K562 (cell line): ENCODE measurements at regions not wholly inside any gene's neighbourhood (a gene's known extent, or its start where the extent isn't known, plus 50 kb on each side); places are given as distances from the start of the nearest gene placed in this dataset.

ENCODE experiments used
- ATAC-seq: fragments of 200-7000 bp; cut with Tn5 transposase; 3 replicates; pipeline ENCODE4 v1.9.1; 2020; ENCODE audit warnings: moderate library complexity
- BruUV-seq: library from RNA; stranded (reverse); fragments of 400-500 nt; replicated peaks from 2 replicates; lab custom pipeline; 2021; lab: Mats Ljungman, UMichigan
- CTCF ChIA-PET: fragments of 300-600 bp; formaldehyde crosslinking; extraction: SDS; loops from one replicate; lab custom pipeline; 2021; ENCODE audit warnings: low intra/inter-chr PET ratio; lab: Yijun Ruan, JAX
- POLR2A ChIA-PET: fragments of 300-600, 350-650 bp; sonication (Branson Sonifier 250); formaldehyde crosslinking; extraction: SDS; loops from one replicate; lab custom pipeline; 2021; ENCODE audit warnings: antibody characterized with exemption, inconsistent platforms; lab: Yijun Ruan, JAX
- DNase-seq, 4 experiments: peaks; one replicate each; pipeline versions ENCODE4 v3.0.0 to v3.0.0-alpha.2; 2011 to 2018; ENCODE audit warnings: low spot score in 3 of 4, mixed read lengths in 3 of 4; ENCODE audit errors: extremely low read depth in 1 of 4
- FAIRE-seq: peaks from 2 replicates; lab custom pipeline; 2011; peaks lifted over from hg19 to GRCh38; lab: Jason Lieb, UNC
- H2AFZ ChIP-seq: 2 replicates; pipeline ENCODE4 v1.6.0; 2011; ENCODE audit warnings: low read depth, low read length, control low read depth, inconsistent platforms
- H3K27ac ChIP-seq: fragments of 200-600 bp; 3 replicates; pipeline ENCODE4 v1.8.0; 2011; ENCODE audit warnings: low read depth, mild to moderate bottlenecking, control low read depth, inconsistent platforms, low read length, moderate library complexity, mixed read lengths; ENCODE audit errors: extremely low read depth
- H3K27me3 ChIP-seq, 2 experiments: fragments of 300-600 bp in 1 of 2; 2 replicates in 1 of 2; 3 replicates in 1 of 2; pipeline versions ENCODE4 v1.6.0 to v1.8.0; 2011; ENCODE audit warnings: inconsistent platforms in 2 of 2, low read length in 2 of 2, mild to moderate bottlenecking in 1 of 2, mixed read lengths in 1 of 2, moderate library complexity in 1 of 2; ENCODE audit not compliant: control insufficient read depth in 2 of 2, insufficient read depth in 2 of 2
- H3K36me3 ChIP-seq: fragments of 300-600 bp; 3 replicates; pipeline ENCODE4 v1.8.0; 2011; ENCODE audit warnings: mild to moderate bottlenecking, low read length, inconsistent platforms; ENCODE audit not compliant: control insufficient read depth, insufficient read depth
- H3K4me1 ChIP-seq, 2 experiments: fragments of 200-600 bp in 1 of 2; replicated peaks in 1 of 2; 2 replicates in 1 of 2; 3 replicates in 1 of 2; pipeline versions ENCODE4 v1.5.1 to v1.8.0; 2011; ENCODE audit warnings: inconsistent platforms in 2 of 2, low read length in 2 of 2, mild to moderate bottlenecking in 1 of 2, mixed read lengths in 1 of 2, moderate library complexity in 1 of 2; ENCODE audit not compliant: control insufficient read depth in 2 of 2, insufficient read depth in 2 of 2
- H3K4me2 ChIP-seq: 2 replicates; pipeline ENCODE4 v1.6.1; 2011; ENCODE audit warnings: low read length, control low read depth, inconsistent platforms, mixed read lengths; ENCODE audit not compliant: insufficient read depth
- H3K4me3 ChIP-seq: fragments of 200-600 bp; sonication (generic), shearing (Covaris generic); 2 replicates; pipeline ENCODE4 v1.5.1; 2016; ENCODE audit warnings: control low read depth, inconsistent platforms
- H3K79me2 ChIP-seq: fragments of 200-600 bp; 3 replicates; pipeline ENCODE4 v1.8.0; 2011; ENCODE audit warnings: low read length, inconsistent platforms; ENCODE audit not compliant: control insufficient read depth, insufficient read depth
- H3K9ac ChIP-seq, 2 experiments: 2 replicates each; pipeline versions ENCODE4 v1.6.0 to v1.6.1; 2011; ENCODE audit warnings: low read depth in 2 of 2, low read length in 2 of 2, control low read depth in 1 of 2, inconsistent platforms in 1 of 2, mild to moderate bottlenecking in 1 of 2, mixed read lengths in 1 of 2; ENCODE audit not compliant: insufficient read depth in 1 of 2
- H3K9me1 ChIP-seq: one replicate; pipeline ENCODE4 v1.6.0; 2011; ENCODE audit warnings: inconsistent platforms, mild to moderate bottlenecking, low read length, moderate library complexity; ENCODE audit not compliant: control insufficient read depth, insufficient read depth
- H3K9me3 ChIP-seq: replicated peaks from 2 replicates; pipeline ENCODE4 v1.5.1; 2011; ENCODE audit warnings: low read depth, low read length, inconsistent platforms; ENCODE audit not compliant: control insufficient read depth, insufficient read depth
- H4K20me1 ChIP-seq: replicated peaks from 2 replicates; pipeline ENCODE4 v1.6.1; 2011; ENCODE audit warnings: low read length, inconsistent platforms, mixed read lengths; ENCODE audit not compliant: control insufficient read depth, insufficient read depth
- ASH1L ChIP-seq: fragments of 450-650 bp; IDR thresholded peaks from 2 replicates; pipeline ENCODE4 v1.6.1; 2018; ENCODE audit warnings: borderline replicate concordance, mild to moderate bottlenecking, low read depth; ENCODE audit not compliant: partially characterized antibody
- LEF1 ChIP-seq: fragments of 450-650 bp; IDR thresholded peaks from 2 replicates; pipeline ENCODE4 v1.6.1; 2016; ENCODE audit warnings: mild to moderate bottlenecking
- NONO ChIP-seq, 2 experiments: fragments of 200-400 bp in 1 of 2; fragments of 450-650 bp in 1 of 2; formaldehyde crosslinking in 1 of 2; IDR thresholded peaks; 2 replicates each; pipeline ENCODE4 v1.6.1; 2017; ENCODE audit warnings: low read depth in 2 of 2, mild to moderate bottlenecking in 2 of 2, moderate library complexity in 2 of 2, low read length in 1 of 2
- SMAD4 ChIP-seq: fragments of 250-450 bp; sonication (Bioruptor Pico); conservative IDR thresholded peaks from 2 replicates; pipeline ENCODE4 v1.8.0; 2021; ENCODE audit warnings: inconsistent platforms, mild to moderate bottlenecking, moderate library complexity
- ZC3H11A ChIP-seq: IDR thresholded peaks from 2 replicates; pipeline ENCODE4 v1.6.1; 2012; ENCODE audit warnings: low read depth, low read length, improper control_type of control experiment
- ZNF395 ChIP-seq: fragments of 200-800 bp; sonication (Bioruptor generic); IDR thresholded peaks from 2 replicates; pipeline ENCODE4 v1.6.1; 2017; ENCODE audit warnings: missing genetic modification characterization, missing compliant biosample characterization
- ZNF431 ChIP-seq: sonication (generic); formaldehyde crosslinking; IDR thresholded peaks from 2 replicates; pipeline ENCODE4 v1.8.0; 2022; ENCODE audit warnings: mild to moderate bottlenecking, missing genetic modification reagents
- ZNF766 ChIP-seq: fragments of 200-800 bp; sonication (Bioruptor generic); conservative IDR thresholded peaks from 2 replicates; pipeline ENCODE4 v1.6.1; 2016; ENCODE audit warnings: missing genetic modification characterization, missing compliant biosample characterization
- ZZZ3 ChIP-seq: fragments of 450-650 bp; IDR thresholded peaks from 2 replicates; pipeline ENCODE4 v1.6.1; 2016; ENCODE audit warnings: antibody characterized with exemption, mild to moderate bottlenecking, moderate library complexity
- WGBS: fragments of 100-300 bp; shearing (Covaris generic); methylation state at CpG from one replicate; pipeline ENCODE4 v1.1.6; 2016; ENCODE audit warnings: low coverage, mixed read lengths; ENCODE audit not compliant: insufficient coverage; ENCODE audit errors: missing lambda C conversion rate; 5-methylcytosine and 5-hydroxymethylcytosine counted together
- in situ Hi-C: fragments of 300-500 bp; cut with MboI; formaldehyde crosslinking; loops from 4 replicates; pipeline ENCODE4 v1.15.0; 2018; ENCODE audit warnings: inconsistent platforms, mixed read lengths
- intact Hi-C: fragments of 100-400 bp; cut with micrococcal nuclease; formaldehyde crosslinking; loops from 2 replicates; pipeline ENCODE4 v1.14.2; 2022

GRCh38 chr6:147728903-147729302 lies 220.4 kb downstream of the SAMD5 start:
- Histone ChIP-seq H2AFZ (no peak overlapping the region), H3K4me2 (no peak overlapping the region), H3K4me1 (peaks cover 0 to 3% of the 10 kb centered on the region in 2 experiments; a peak in 1 of 5 replicates), H3K27me3 (no peaks in the 10 kb centered on the region), H3K27ac (no peak overlapping the region), H3K36me3 (0 out of 3 replicates have a peak, but pooled peaks cover 3% of the 10 kb centered on the region), H4K20me1 (no peaks in the 10 kb centered on the region; the same call in 1 of the 2 replicates), H3K9me1 (no peaks in the 10 kb centered on the region), H3K4me3 (no peak overlapping the region), H3K79me2 (peaks cover 4% of the 10 kb centered on the region; the same call in 2 of the 3 replicates), H3K9ac (no peak overlapping the region), H3K9me3 (no peaks in the 10 kb centered on the region)
- ATAC-seq = no peak
- FAIRE-seq = no peak
- no TSS peak for BruUV-seq
- TF ChIP-seq ZNF431 (CRISPR knock-in tag) (no peak), ZZZ3 (no peak), NONO (IDR thresholded peaks at IDR 0.05; ENCODE audit: low read depth in 2 of 2, low read length in 1 of 2) (no peak)
- ChIA-PET POLR2A (interaction anchor here (1.0 kb wide), 1 partner anchor 181 kb away, joined by 4 read pairs; no protein-coding TSS in a partner anchor), CTCF (no interaction called here)
- no peak for DNase-seq
- 62% methylated on average over 4 of the region's 4 CpGs for WGBS
- intact Hi-C loops (loop anchor here (10.0 kb wide), 1 partner anchor 224 kb away; the partner anchor contains the start of gene SAMD5), in situ Hi-C loops (no loop called here)

GRCh38 chr6:147733686-147734085 lies 225.2 kb downstream of the SAMD5 start:
- ChIA-PET POLR2A (no interaction called here), CTCF (no interaction called here)
- Histone ChIP-seq H3K4me2 (no peak overlapping the region), H3K36me3 (peaks cover 5% of the 10 kb centered on the region; the same call in 1 of the 3 replicates), H3K4me3 (no peak overlapping the region), H3K9me3 (no peaks in the 10 kb centered on the region), H3K9ac (no peak overlapping the region), H3K27me3 (no peaks in the 10 kb centered on the region), H2AFZ (no peak overlapping the region), H3K79me2 (no peaks in the 10 kb centered on the region), H3K9me1 (no peaks in the 10 kb centered on the region), H3K4me1 (no peaks in the 10 kb centered on the region), H3K27ac (no peak overlapping the region), H4K20me1 (peaks cover 5% of the 10 kb centered on the region; the same call in 1 of the 2 replicates)
- ATAC-seq (no peak), DNase-seq (no peak), FAIRE-seq (no peak)
- no TSS peak for BruUV-seq
- intact Hi-C loops = no loop called here
- in situ Hi-C loops = no loop called here
- WGBS = 75% methylated on average over 5 of the region's 5 CpGs
- TF ChIP-seq ZNF766 = no peak
- TF ChIP-seq ZNF395 = no peak
- TF ChIP-seq ASH1L = no peak
- no peak for TF ChIP-seq ZC3H11A
- TF ChIP-seq LEF1 = no peak
- TF ChIP-seq SMAD4 = no peak
